ENCODE measurements at regions not wholly inside any gene's neighbourhood (a gene's known extent, or its start where the extent isn't known, plus 50 kb on each side); places are given as distances from the start of the nearest gene placed in this dataset.

- TF ChIP-seq, protein P1, sequence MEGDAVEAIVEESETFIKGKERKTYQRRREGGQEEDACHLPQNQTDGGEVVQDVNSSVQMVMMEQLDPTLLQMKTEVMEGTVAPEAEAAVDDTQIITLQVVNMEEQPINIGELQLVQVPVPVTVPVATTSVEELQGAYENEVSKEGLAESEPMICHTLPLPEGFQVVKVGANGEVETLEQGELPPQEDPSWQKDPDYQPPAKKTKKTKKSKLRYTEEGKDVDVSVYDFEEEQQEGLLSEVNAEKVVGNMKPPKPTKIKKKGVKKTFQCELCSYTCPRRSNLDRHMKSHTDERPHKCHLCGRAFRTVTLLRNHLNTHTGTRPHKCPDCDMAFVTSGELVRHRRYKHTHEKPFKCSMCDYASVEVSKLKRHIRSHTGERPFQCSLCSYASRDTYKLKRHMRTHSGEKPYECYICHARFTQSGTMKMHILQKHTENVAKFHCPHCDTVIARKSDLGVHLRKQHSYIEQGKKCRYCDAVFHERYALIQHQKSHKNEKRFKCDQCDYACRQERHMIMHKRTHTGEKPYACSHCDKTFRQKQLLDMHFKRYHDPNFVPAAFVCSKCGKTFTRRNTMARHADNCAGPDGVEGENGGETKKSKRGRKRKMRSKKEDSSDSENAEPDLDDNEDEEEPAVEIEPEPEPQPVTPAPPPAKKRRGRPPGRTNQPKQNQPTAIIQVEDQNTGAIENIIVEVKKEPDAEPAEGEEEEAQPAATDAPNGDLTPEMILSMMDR (IDR thresholded peaks at IDR 0.05): no peak
- TF ChIP-seq POLR2A (IDR thresholded peaks at IDR 0.05): no peak
- no peak for TF ChIP-seq EP300 (IDR thresholded peaks at IDR 0.05)
Observed at GRCh38 chr2:226045080-226045479, 645.6 kb downstream of the NYAP2 start.
